Activated CD4-positive, alpha-beta memory T cell treated with anti-CD3 and anti-CD28 coated beads for 36 hours (primary cell): ENCODE measurements at regions not wholly inside any gene's neighbourhood (a gene's known extent, or its start where the extent isn't known, plus 50 kb on each side); places are given as distances from the start of the nearest gene placed in this dataset.
A peak's percentile ranks its signal among the peaks of the same experiment; 100 is the strongest.

Experiments
- CTCF ChIA-PET: fragments of 350-600 bp; sonication (Branson Sonifier 250); formaldehyde crosslinking; loops from one replicate; lab custom pipeline; 2021; ENCODE audit warnings: antibody characterized with exemption, inconsistent platforms; lab: Charles Lee
- POLR2A ChIA-PET: fragments of 350-600 bp; sonication (Branson Sonifier 250); formaldehyde crosslinking; loops from one replicate; lab custom pipeline; 2021; ENCODE audit warnings: antibody characterized with exemption; lab: Charles Lee
- DNase-seq: peaks from one replicate; pipeline ENCODE4 v3.0.0-alpha.2; 2020
- H3K27ac Mint-ChIP-seq: one replicate; pipeline ENCODE4 v1.8.0; 2021; ENCODE audit warnings: mixed read lengths
- H3K27me3 Mint-ChIP-seq: one replicate; pipeline ENCODE4 v1.8.0; 2021; ENCODE audit warnings: mixed read lengths
- H3K36me3 Mint-ChIP-seq: one replicate; pipeline ENCODE4 v1.8.0; 2021; ENCODE audit warnings: mixed read lengths
- H3K4me1 Mint-ChIP-seq: one replicate; pipeline ENCODE4 v1.8.0; 2021; ENCODE audit warnings: low read depth, mixed read lengths
- H3K4me3 Mint-ChIP-seq: one replicate; pipeline ENCODE4 v1.8.0; 2021; ENCODE audit warnings: mild to moderate bottlenecking, mixed read lengths
- H3K9me3 Mint-ChIP-seq: one replicate; pipeline ENCODE4 v1.8.0; 2021; ENCODE audit warnings: mixed read lengths
- intact Hi-C: fragments of 100-400 bp; cut with micrococcal nuclease; formaldehyde crosslinking; loops from one replicate; pipeline ENCODE4 v1.15.1; 2023

GRCh38 chr1:201645956-201646355 is 107.0 kb downstream of the NAV1 start:
- intact Hi-C loops, result no loop called here
- Mint-ChIP-seq H3K36me3 (no peaks in the 10 kb centered on the region), H3K4me1 (peaks cover 3% of the 10 kb centered on the region), H3K4me3 (no peak overlapping the region), H3K9me3 (no peaks in the 10 kb centered on the region), H3K27me3 (peaks cover 41% of the 10 kb centered on the region), H3K27ac (no peak overlapping the region)
- ChIA-PET POLR2A (no interaction called here), CTCF (no interaction called here)
- no peak for DNase-seq

GRCh38 chr1:201646411-201647022 is 107.6 kb downstream of the NAV1 start:
- Mint-ChIP-seq H3K27ac (no peak overlapping the region), H3K36me3 (no peaks in the 10 kb centered on the region), H3K9me3 (no peaks in the 10 kb centered on the region), H3K4me1 (peaks cover 3% of the 10 kb centered on the region), H3K4me3 (no peak overlapping the region), H3K27me3 (peaks cover 43% of the 10 kb centered on the region)
- intact Hi-C loops, result no loop called here
- POLR2A ChIA-PET, result no interaction called here
- CTCF ChIA-PET, result no interaction called here
- no peak for DNase-seq

GRCh38 chr1:201647094-201647493 is 108.2 kb downstream of the NAV1 start:
- Mint-ChIP-seq H3K27ac (no peak overlapping the region), H3K9me3 (no peaks in the 10 kb centered on the region), H3K27me3 (peaks cover 45% of the 10 kb centered on the region), H3K4me3 (no peak overlapping the region), H3K36me3 (no peaks in the 10 kb centered on the region), H3K4me1 (peaks cover 3% of the 10 kb centered on the region)
- intact Hi-C loops, result no loop called here
- no peak for DNase-seq
- ChIA-PET POLR2A (no interaction called here), CTCF (no interaction called here)

- Mint-ChIP-seq H3K27me3 (peaks cover 45% of the 10 kb centered on the region), H3K4me3 (no peak overlapping the region), H3K36me3 (no peaks in the 10 kb centered on the region), H3K9me3 (no peaks in the 10 kb centered on the region), H3K27ac (no peak overlapping the region), H3K4me1 (peaks cover 3% of the 10 kb centered on the region)
- ChIA-PET CTCF (no interaction called here), POLR2A (no interaction called here)
- no peak for DNase-seq
- intact Hi-C loops, result no loop called here
Observed at GRCh38 chr1:201647722-201648065, 108.8 kb downstream of the NAV1 start.

- POLR2A ChIA-PET, result no interaction called here
- Mint-ChIP-seq H3K27me3 (peaks cover 45% of the 10 kb centered on the region), H3K4me1 (peaks cover 3% of the 10 kb centered on the region), H3K9me3 (no peaks in the 10 kb centered on the region), H3K27ac (no peak overlapping the region), H3K4me3 (no peak overlapping the region), H3K36me3 (no peaks in the 10 kb centered on the region)
- peak; percentile 17 for DNase-seq
- intact Hi-C loops, result no loop called here
- CTCF ChIA-PET, result interaction anchor here (0.6 to 1.3 kb wide), 2 partner anchors 25 to 89 kb away, joined by 3 to 6 read pairs; no protein-coding TSS in a partner anchor
Observed at GRCh38 chr1:201648066-201648906, 109.4 kb downstream of the NAV1 start.

GRCh38 chr1:201648907-201649721 is 110.2 kb downstream of the NAV1 start:
- DNase-seq, result no peak
- POLR2A ChIA-PET, result no interaction called here
- intact Hi-C loops, result no loop called here
- Mint-ChIP-seq H3K27ac (no peak overlapping the region), H3K27me3 (peaks cover 44% of the 10 kb centered on the region), H3K4me1 (peaks cover 3% of the 10 kb centered on the region), H3K36me3 (no peaks in the 10 kb centered on the region), H3K9me3 (no peaks in the 10 kb centered on the region), H3K4me3 (no peak overlapping the region)
- CTCF ChIA-PET, result interaction anchor here (0.6 to 1.3 kb wide), 2 partner anchors 24 to 90 kb away, joined by 3 to 6 read pairs; no protein-coding TSS in a partner anchor

GRCh38 chr1:201649761-201650622 is 111.1 kb downstream of the NAV1 start:
- intact Hi-C loops, result no loop called here
- POLR2A ChIA-PET, result no interaction called here
- Mint-ChIP-seq H3K27ac (no peak overlapping the region), H3K27me3 (peaks cover 42% of the 10 kb centered on the region), H3K36me3 (no peaks in the 10 kb centered on the region), H3K4me3 (peak overlapping the region; percentile 12), H3K4me1 (peaks cover 3% of the 10 kb centered on the region), H3K9me3 (no peaks in the 10 kb centered on the region)
- CTCF ChIA-PET, result interaction anchor here (1.3 kb wide), 1 partner anchor 90 kb away, joined by 6 read pairs; no protein-coding TSS in a partner anchor
- peak; percentile 17 for DNase-seq

GRCh38 chr1:201650623-201650933 is 111.7 kb downstream of the NAV1 start:
- Mint-ChIP-seq H3K27ac (no peak overlapping the region), H3K4me3 (no peak overlapping the region), H3K9me3 (no peaks in the 10 kb centered on the region), H3K4me1 (peaks cover 3% of the 10 kb centered on the region), H3K36me3 (no peaks in the 10 kb centered on the region), H3K27me3 (peaks cover 42% of the 10 kb centered on the region)
- DNase-seq, result no peak
- CTCF ChIA-PET, result no interaction called here
- intact Hi-C loops, result no loop called here
- POLR2A ChIA-PET, result no interaction called here

GRCh38 chr1:201652181-201652580 is 113.3 kb downstream of the NAV1 start:
- H3K9me3 Mint-ChIP-seq, result no peaks in the 10 kb centered on the region
- H3K4me1 Mint-ChIP-seq, result peaks cover 3% of the 10 kb centered on the region
- intact Hi-C loops, result no loop called here
- peaks cover 28% of the 10 kb centered on the region for H3K27me3 Mint-ChIP-seq
- DNase-seq, result no peak
- ChIA-PET POLR2A (no interaction called here), CTCF (interaction anchor here (0.5 kb wide), 1 partner anchor 220 kb away, joined by 3 read pairs; no protein-coding TSS in a partner anchor)
- no peaks in the 10 kb centered on the region for H3K36me3 Mint-ChIP-seq
- no peak overlapping the region for H3K27ac Mint-ChIP-seq
- H3K4me3 Mint-ChIP-seq, result no peak overlapping the region

GRCh38 chr1:201653233-201653632 is 114.3 kb downstream of the NAV1 start:
- intact Hi-C loops, result no loop called here
- peaks cover 3% of the 10 kb centered on the region for H3K4me1 Mint-ChIP-seq
- CTCF ChIA-PET, result no interaction called here
- H3K9me3 Mint-ChIP-seq, result no peaks in the 10 kb centered on the region
- no peaks in the 10 kb centered on the region for H3K36me3 Mint-ChIP-seq
- no peak overlapping the region for H3K27ac Mint-ChIP-seq
- H3K27me3 Mint-ChIP-seq, result peaks cover 20% of the 10 kb centered on the region
- no peak for DNase-seq
- POLR2A ChIA-PET, result no interaction called here
- H3K4me3 Mint-ChIP-seq, result no peak overlapping the region

GRCh38 chr1:201653883-201654282 is 115.0 kb downstream of the NAV1 start:
- CTCF ChIA-PET, result no interaction called here
- intact Hi-C loops, result no loop called here
- POLR2A ChIA-PET, result no interaction called here

More at GRCh38 chr1:201653883-201654282, 115.0 kb downstream of the NAV1 start:
- DNase-seq, result no peak
- Mint-ChIP-seq H3K4me1 (peaks cover 3% of the 10 kb centered on the region), H3K27ac (no peak overlapping the region), H3K4me3 (no peak overlapping the region), H3K36me3 (no peaks in the 10 kb centered on the region), H3K9me3 (no peaks in the 10 kb centered on the region), H3K27me3 (peaks cover 19% of the 10 kb centered on the region)
